ENCODE measurements at regions not wholly inside any gene's neighbourhood (a gene's known extent, or its start where the extent isn't known, plus 50 kb on each side); places are given as distances from the start of the nearest gene placed in this dataset.

- no peak for DNase-seq (ENCODE audit: low read depth)
- Histone ChIP-seq H3K4me3 (ENCODE audit: low read depth, low read length) (no peak overlapping the region), H3K27me3 (ENCODE audit: control insufficient read depth, insufficient read depth, low read length) (peaks cover 2% of the 10 kb centered on the region), H3K36me3 (ENCODE audit: control insufficient read depth, insufficient read depth, low read length) (no peaks in the 10 kb centered on the region)
- TF ChIP-seq CTCF (IDR thresholded peaks at IDR 0.05; ENCODE audit: insufficient read depth, low read length, poor library complexity, severe bottlenecking), result no peak
These were observed 205.3 kb downstream of the MN1 start for GRCh38 chr22:27596133-27596870.

- no peak for TF ChIP-seq CTCF (IDR thresholded peaks at IDR 0.05; ENCODE audit: insufficient read depth, low read length, poor library complexity, severe bottlenecking)
- Histone ChIP-seq H3K27me3 (ENCODE audit: control insufficient read depth, insufficient read depth, low read length) (no peaks in the 10 kb centered on the region), H3K36me3 (ENCODE audit: control insufficient read depth, insufficient read depth, low read length) (no peaks in the 10 kb centered on the region), H3K4me3 (ENCODE audit: low read depth, low read length) (no peak overlapping the region)
- no peak for DNase-seq (ENCODE audit: low read depth)
These were observed 203.7 kb downstream of the MN1 start for GRCh38 chr22:27597703-27598444.

GRCh38 chr22:27598792-27599191, 202.8 kb downstream of the MN1 start:
- no peak for DNase-seq (ENCODE audit: low read depth)
- Histone ChIP-seq H3K36me3 (ENCODE audit: control insufficient read depth, insufficient read depth, low read length) (no peaks in the 10 kb centered on the region), H3K4me3 (ENCODE audit: low read depth, low read length) (no peak overlapping the region), H3K27me3 (ENCODE audit: control insufficient read depth, insufficient read depth, low read length) (peaks cover 2% of the 10 kb centered on the region)
- TF ChIP-seq CTCF (IDR thresholded peaks at IDR 0.05; ENCODE audit: insufficient read depth, low read length, poor library complexity, severe bottlenecking), result no peak

GRCh38 chr22:27601195-27601594, 200.4 kb downstream of the MN1 start:
- peaks cover 7% of the 10 kb centered on the region for H3K27me3 ChIP-seq (ENCODE audit: control insufficient read depth, insufficient read depth, low read length)
- no peaks in the 10 kb centered on the region for H3K36me3 ChIP-seq (ENCODE audit: control insufficient read depth, insufficient read depth, low read length)
- H3K4me3 ChIP-seq (ENCODE audit: low read depth, low read length), result no peak overlapping the region
- TF ChIP-seq CTCF (IDR thresholded peaks at IDR 0.05; ENCODE audit: insufficient read depth, low read length, poor library complexity, severe bottlenecking), result no peak
- no peak for DNase-seq (ENCODE audit: low read depth)

GRCh38 chr22:27602390-27602789, 199.2 kb downstream of the MN1 start:
- H3K27me3 ChIP-seq (ENCODE audit: control insufficient read depth, insufficient read depth, low read length), result peaks cover 7% of the 10 kb centered on the region
- no peak for DNase-seq (ENCODE audit: low read depth)
- TF ChIP-seq CTCF (IDR thresholded peaks at IDR 0.05; ENCODE audit: insufficient read depth, low read length, poor library complexity, severe bottlenecking), result no peak
- H3K4me3 ChIP-seq (ENCODE audit: low read depth, low read length), result no peak overlapping the region
- no peaks in the 10 kb centered on the region for H3K36me3 ChIP-seq (ENCODE audit: control insufficient read depth, insufficient read depth, low read length)

Measured in kidney epithelial cell (primary cell).